Renal cortex interstitium (tissue), 11 donors: ENCODE measurements at regions not wholly inside any gene's neighbourhood (a gene's known extent, or its start where the extent isn't known, plus 50 kb on each side); places are given as distances from the start of the nearest gene placed in this dataset.

ENCODE experiments used
- DNase-seq, 11 donors: peaks; one replicate each; pipeline ENCODE4 v3.0.0-alpha.2; 2013; ENCODE audit warnings: low read depth in 9 of 11, low spot score in 4 of 11; ENCODE audit errors: extremely low read depth in 1 of 11

- DNase-seq: peak; percentile 22 to 77 (median 49)
These were observed 151.2 kb downstream of the TANC2 start for GRCh38 chr17:63116967-63117830.

- DNase-seq: no peak
These were observed 154.4 kb downstream of the TANC2 start for GRCh38 chr17:63120406-63120805.

GRCh38 chr17:63124536-63124935 is 158.5 kb downstream of the TANC2 start:
- no peak for DNase-seq

GRCh38 chr17:63124958-63125357 is 158.9 kb downstream of the TANC2 start:
- no peak for DNase-seq

GRCh38 chr17:63125987-63126386 is 160.0 kb downstream of the TANC2 start:
- no peak for DNase-seq

GRCh38 chr17:63126607-63127006 is 160.6 kb downstream of the TANC2 start:
- no peak for DNase-seq

- no peak for DNase-seq
These were observed 166.4 kb downstream of the TANC2 start for GRCh38 chr17:63132459-63132911.

- DNase-seq: no peak
These were observed 167.5 kb downstream of the TANC2 start for GRCh38 chr17:63133491-63133890.

- DNase-seq: no peak
These were observed 168.8 kb downstream of the TANC2 start for GRCh38 chr17:63134867-63135266.

GRCh38 chr17:63136369-63137012 is 170.5 kb downstream of the TANC2 start:
- DNase-seq: no peak

GRCh38 chr17:63137163-63137562 is 171.1 kb downstream of the TANC2 start:
- no peak for DNase-seq

- no peak for DNase-seq
These were observed 172.7 kb downstream of the TANC2 start for GRCh38 chr17:63138713-63139112.

- no peak for DNase-seq
These were observed 173.3 kb downstream of the TANC2 start for GRCh38 chr17:63139356-63139755.

GRCh38 chr17:63140255-63140654 is 174.2 kb downstream of the TANC2 start:
- no peak for DNase-seq

GRCh38 chr17:63142836-63143235 is 176.8 kb downstream of the TANC2 start:
- DNase-seq: no peak

- DNase-seq: no peak
These were observed 184.5 kb downstream of the TANC2 start for GRCh38 chr17:63150490-63150889.

- peak in 6 of 11 donors; percentile 23 to 63 (median 43) for DNase-seq
These were observed 185.0 kb downstream of the TANC2 start for GRCh38 chr17:63150994-63151464.

GRCh38 chr17:63151941-63152523 is 186.0 kb downstream of the TANC2 start:
- no peak for DNase-seq

- DNase-seq: no peak
These were observed 187.5 kb downstream of the TANC2 start for GRCh38 chr17:63153488-63153887.
